HL-60/S4 (cell line): ENCODE measurements at regions not wholly inside any gene's neighbourhood (a gene's known extent, or its start where the extent isn't known, plus 50 kb on each side); places are given as distances from the start of the nearest gene placed in this dataset.
"Not testable (repeated sequence)": the region's sequence is repeated elsewhere in the genome, so short reads cannot be mapped to it uniquely, and the experiment has no call there.

Experiments
- in situ Hi-C: fragments of 300-500 bp; cut with MboI; formaldehyde crosslinking; loops from 2 replicates; pipeline ENCODE4 v1.14.3; 2022; ENCODE audit warnings: low sequenced_read_pairs

DNA sequence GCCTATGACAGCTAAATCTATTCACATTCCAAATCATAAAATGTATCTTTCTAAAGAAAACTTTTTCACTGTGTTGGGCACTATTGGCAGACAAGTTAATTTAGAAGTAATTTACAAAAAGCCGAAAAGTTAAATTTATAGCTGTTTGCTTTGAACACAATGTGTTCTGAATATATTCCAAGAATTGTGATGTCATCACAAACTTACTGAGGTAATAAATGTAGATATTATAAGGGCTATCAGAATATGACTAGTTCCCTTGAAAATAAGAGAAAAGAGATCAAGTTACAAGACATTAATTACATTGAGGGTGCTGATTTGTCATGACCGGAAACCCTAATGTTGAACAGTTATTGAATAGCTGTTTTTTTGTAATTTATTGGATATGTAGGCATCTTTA, 153.9 kb upstream of the SCN7A start:
- in situ Hi-C loops, result no loop called here

DNA sequence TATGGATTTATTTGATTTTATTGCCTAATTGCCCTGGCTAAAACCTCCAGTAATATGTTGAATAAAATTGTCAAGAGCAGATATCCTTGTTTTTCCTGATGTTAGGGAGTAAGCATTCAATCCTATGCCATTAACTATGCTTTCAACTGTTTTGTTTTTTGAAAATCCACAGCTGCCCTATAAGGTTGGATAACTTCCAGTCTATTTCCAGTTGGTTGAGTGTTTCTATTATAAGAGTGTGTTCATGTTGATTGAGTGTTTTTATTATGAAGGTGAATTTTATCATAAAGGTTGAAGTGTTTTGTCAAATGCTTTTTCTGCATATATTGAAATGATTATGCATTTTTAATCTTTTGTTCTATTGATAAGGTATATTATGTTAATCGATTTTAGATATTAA, 149.9 kb upstream of the SCN7A start:
- in situ Hi-C loops, result no loop called here

DNA sequence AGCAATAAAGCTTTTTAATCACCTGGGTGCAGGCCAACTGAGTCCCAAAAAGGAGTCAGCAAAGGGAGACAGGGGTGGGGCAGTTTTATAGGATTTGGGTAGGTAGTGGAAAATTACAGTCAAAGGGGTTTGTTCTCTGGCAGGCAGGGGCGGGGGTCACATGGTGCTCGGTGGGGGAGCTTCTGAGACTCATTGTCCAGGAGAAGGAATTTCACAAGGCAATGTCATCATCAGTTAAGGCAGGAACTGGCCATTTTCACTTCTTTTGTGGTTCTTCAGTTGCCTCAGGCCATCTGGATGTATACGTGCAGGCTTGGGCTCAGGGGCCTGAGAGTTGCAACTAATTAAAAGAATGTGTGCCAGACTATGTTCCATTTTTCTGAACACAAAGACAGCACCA, 147.5 kb upstream of the SCN7A start:
- in situ Hi-C loops, result not testable (repeated sequence)

DNA sequence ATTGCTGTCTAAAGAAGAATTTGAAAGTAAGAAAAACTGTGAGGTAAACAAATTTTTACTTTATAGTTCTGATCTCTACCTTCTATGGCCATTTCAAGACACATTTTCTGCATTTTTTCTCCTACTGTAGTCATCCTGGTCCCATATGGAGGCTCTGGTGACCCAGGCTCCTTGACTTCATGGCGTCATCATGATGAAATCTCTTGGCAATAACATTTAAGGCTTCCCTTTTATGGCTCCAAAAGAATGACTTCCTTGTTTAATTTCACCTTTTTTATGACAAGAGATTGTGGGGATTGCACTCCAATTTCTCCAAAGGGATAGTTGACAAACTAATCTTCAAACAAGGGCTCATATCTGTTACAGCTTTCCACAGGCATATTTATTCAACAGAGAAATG, 143.0 kb upstream of the SCN7A start:
- in situ Hi-C loops, result no loop called here

DNA sequence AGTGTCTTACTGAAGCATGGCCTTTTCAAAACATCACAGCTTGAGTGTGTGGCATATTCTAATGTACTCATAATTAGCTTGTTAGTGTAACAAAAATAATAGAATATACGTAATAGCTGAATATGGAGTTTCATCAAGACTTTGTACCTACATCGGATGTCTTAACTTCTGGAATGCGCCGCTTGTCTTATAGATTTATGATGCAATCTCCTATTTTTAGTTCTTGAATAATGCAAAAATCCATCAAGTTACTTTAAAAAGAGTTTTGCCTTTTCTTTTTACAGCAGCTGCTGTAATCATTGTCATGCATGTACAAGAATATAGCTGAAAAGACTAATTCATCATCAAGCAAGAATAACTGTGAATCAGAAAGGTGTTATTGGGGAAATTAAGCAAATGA, 140.7 kb upstream of the SCN7A start:
- in situ Hi-C loops, result no loop called here

DNA sequence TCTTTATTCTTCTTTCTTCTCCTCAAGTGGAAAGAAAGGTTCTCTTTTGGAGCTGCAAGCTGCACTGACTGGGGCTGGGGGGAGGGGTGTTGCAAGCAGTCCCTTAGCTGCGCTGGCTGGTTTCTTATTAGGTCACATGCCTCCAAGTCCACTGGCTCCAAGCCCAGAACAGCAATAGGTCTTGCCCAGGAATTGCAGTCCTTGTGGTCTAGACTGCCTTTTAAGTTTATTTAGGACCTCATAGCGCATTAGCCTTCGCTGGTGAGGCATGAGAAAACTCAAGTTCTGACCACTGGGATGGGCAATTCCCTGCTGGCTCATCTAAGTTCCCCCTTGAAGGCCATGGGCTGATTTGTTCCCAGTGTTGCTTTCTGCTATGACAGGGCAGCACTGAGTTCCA, 138.6 kb upstream of the SCN7A start:
- in situ Hi-C loops, result no loop called here

DNA sequence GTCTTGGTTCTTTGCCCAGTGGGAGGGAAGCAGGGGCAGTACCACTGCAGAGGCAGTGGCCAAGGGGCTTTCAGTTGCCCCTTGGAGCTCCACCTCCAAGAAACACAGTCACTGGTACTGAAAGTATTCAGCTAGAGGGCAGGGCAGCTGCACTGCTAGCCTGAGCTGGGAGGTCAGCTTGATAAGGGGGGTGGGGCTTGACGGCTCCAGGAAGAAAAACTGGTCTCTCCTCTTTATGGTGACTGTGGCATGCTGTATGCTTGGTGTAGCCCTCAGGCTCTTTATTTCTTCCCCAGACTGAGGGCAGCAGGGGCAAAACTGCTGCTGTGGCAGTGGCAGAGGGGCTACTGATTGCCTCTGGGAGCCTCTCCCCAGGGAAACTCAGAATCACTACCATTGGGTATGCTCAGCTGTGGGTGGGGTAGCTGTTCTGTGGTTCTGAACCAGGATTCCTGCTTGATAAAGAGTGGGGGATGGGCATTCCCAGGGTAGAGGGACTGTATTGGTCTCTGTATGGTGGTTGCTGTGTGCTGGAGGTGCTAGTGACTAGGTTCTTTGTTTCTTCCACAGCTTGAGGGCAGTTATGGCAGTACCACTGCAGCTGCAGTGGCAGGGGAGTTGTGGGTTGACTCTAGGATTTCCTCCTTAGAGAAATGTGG, 134.6 kb upstream of the SCN7A start:
- in situ Hi-C loops, result no loop called here

DNA sequence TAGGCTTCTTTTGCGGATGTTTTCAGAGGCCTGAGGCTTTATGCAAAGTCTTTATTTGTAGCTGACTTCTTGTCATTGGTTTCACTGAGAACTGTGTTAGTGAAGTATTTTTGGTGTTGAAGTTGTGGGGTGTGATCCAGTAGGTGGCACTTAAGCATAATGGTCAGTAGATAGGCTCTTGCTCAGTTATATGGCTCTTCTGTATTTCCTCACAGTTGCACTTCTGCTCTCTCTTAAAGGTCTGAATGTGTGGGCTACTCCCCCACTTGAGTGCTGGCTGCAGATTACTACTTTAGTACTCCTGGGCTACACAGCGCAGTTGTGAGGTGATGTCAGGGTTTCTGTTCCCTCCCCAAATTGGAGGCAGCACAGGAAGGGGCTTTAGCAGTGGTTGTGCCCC, 133.8 kb upstream of the SCN7A start:
- in situ Hi-C loops, result no loop called here

DNA sequence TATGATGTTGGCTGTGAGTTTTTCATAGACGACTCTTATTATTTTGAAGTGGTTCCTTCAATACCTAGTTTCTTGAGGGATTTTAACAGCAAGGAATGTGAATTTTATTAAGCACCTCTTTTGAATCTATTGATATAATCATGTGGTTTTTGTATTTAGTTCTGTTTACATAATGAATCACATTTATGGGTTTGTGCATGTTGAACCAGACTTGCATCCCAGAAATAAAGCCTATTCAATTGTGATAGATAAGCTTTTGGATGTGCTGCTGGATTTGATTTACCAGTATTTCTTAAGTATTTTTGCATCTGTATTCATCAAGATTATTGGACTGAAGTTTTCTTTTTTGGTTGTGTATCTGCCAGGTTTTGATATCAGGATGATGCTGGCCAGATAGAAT, 131.6 kb upstream of the SCN7A start:
- in situ Hi-C loops, result no loop called here

DNA sequence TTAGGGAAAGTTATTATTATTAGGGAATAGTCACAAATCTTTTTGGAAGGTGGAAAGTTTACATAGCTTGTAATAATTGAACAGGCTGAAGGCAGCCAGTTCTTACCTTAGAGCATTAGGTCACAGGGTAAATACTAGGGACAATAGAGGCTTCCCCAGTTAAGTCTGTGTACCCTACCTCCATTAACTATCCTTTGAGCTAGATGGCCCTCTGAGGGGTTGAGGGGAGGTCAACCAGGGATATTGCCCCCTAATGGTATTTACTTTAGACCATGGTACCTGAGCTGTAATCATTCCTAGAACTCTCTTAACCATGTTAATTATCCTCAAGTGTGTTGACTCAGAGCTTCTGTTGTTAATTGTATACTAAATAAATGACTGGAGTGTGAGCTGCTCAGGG, 120.5 kb upstream of the SCN7A start:
- in situ Hi-C loops, result no loop called here

DNA sequence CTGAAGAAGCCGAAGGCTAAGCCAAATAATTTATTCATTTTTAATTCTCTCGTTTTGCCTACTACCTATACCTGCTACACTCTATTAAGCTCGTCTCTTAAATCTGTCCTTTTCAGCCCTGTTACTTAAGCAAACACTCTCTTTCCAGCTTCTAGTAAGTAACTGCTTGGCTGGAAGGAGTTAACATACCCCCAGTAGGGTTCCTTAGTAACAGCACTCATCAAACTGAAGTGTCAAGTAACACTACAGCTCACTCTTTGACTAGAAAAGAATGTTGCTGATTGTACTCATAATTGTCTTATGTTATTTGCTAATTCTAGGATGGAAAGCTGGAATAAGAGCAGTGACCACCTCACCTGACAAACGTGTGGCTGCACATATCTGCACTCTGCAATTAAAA, 120.0 kb upstream of the SCN7A start:
- in situ Hi-C loops, result no loop called here

DNA sequence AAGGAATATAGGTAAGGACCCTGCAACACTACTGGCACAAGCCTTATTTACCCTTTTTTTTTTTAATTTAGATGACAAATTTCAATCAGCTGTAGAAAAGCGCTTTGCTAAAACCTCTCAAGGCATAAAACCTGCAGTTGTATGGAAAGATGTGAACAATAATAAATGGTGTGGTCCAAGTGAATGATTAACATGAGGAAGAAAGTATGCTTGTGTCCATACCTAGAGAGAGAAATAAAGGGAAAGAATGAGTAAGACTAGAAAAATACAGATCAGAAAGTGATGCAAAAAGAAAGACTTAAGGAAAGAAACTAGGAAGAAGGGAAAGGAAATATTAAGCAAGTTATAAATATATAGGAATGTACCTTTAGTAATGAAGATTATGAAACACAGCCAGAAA, 119.2 kb upstream of the SCN7A start:
- in situ Hi-C loops, result no loop called here

DNA sequence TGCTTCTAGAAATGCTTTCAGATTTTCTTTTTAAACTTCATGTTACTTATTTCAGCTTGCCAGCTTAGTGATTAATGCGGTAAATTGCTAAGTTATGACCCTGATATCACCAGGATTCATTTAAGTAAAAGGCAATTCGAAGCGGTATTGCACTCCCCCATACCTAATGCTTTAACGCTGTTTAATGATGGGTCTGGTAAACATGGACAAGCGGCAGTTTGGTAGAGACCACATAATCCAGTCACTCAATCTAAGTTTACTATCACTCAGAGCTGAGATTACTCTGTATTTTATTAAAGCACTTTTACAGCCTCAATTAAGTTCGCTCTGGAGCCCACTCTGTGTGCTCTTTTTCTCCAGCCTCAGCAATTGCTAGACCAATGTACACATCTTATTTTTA, 118.2 kb upstream of the SCN7A start:
- in situ Hi-C loops, result no loop called here

DNA sequence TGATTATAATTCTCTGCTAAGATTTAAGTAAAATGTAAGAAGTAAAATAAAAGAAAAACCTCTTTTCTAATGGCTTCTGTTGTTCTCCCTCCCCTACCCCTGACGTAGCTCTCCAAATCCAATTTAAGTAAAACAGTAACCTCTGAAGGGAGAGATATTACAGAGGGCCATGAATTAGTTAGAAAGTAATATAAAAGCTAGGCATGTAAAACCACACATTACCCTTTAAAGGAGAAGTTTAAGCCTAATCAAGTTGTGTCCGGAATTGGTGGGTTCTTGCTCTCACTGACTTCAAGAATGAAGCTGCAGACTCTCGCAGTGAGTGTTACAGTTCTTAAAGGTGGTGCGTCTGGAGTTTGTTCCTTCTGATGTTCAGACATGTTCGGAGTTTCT, 116.9 kb upstream of the SCN7A start:
- in situ Hi-C loops, result no loop called here

DNA sequence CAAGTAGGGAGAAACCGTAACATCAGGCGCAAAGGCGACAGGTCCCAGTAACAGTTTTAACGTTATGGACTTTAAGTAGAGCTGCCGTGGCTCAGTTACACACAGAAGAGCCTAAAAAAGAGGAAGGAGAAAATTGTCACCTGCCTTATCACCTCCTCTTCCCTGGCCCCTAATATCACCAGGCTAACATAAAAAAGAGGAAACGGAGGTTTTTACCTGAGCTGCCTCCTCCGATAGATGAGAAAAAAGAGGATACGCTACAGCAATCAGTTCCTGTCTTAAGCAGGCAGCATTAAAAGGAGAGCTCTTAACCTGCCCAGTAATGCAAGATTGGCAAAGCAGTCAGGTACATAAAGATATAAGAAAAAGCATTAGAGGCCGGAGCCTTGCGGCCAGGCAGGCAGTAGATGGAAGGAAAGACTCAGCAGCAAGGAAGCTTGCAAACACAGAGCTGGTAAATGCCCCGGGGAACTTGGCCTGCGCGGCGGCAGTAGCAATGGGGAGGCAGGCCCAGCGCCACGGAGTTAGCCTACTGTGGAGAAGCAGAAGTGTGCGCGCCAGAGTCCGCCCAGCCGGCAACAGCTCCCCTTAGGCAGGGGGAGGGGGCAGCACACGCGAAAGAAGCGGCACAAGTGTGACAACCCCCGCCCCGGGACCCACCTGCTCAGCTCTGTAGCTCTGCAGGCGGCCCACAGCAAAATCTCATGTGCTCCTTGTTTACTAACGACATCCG, 116.3 kb upstream of the SCN7A start:
- in situ Hi-C loops, result no loop called here

DNA sequence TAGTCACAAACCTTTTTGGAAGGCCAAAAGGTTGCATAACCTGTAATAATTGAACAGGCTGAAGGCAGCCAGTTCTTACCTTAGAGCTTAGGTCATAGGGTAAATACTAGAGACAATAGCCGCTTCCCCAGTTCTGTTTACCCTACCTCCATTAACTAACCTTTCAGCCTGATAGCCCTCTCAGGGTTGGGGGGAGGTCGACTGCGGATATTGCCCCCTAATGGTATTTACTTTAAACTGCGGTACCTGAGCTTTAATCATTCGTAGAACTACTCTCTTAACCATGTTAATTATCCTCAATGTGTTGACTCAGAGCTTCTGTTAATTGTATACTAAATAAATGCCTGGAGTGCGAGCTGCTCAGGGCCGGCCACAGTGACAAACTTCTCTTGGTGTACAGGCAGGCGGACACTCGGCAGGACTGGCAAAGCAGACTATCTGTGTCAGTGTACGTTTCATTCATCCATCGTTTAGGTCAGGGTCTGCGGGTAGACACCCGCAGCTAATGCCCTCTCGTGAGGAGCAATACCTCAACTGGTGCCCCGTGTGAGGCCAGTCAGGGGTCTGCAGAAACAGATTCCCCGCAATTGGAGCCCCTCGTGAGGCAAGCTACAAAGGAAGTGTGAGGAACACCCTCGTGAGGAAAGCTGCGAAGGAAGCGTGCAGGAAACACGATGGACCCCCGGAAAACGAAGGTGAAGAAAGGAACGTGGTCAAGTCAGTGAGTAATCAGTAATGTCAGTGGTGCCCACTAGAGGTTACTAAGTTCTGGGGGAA, 115.3 kb upstream of the SCN7A start:
- in situ Hi-C loops, result no loop called here

DNA sequence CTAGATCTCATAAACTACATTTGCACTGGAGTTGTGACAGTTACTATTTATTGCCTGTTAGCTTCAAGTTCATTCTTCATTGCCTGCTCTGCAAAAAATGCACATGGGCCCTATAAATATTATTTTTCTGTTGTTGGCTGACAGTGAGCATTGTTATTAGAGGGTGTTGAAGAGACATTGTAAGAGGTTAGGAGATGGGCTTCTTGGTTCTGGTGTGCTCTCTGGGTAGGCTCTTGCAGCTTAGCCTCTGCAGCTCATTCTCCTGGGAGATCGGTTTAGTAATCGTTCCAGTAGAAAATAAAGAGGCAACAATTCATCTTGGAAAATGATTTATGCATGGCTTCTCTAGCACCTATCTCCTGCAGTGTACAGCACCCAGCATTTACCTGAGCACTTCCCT, 113.8 kb upstream of the SCN7A start:
- in situ Hi-C loops, result no loop called here

DNA sequence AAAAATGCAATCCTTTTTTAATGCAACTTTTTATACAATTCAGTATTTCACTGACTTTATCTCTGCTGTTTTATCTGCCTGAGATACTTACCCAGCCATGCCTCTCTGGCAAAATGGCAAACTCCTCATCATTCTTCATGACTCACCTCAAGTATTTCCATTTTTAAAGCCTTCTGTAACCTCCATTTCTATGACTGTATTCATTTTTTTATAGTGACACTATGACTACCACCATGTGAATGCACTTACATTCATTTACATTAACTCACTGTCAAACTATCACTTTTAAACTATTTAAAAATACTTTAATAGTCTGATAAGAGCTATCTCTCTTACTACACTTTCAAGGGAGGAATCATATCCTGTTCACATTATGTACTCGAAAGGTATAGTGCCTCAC, 99.4 kb upstream of the SCN7A start:
- in situ Hi-C loops, result no loop called here

DNA sequence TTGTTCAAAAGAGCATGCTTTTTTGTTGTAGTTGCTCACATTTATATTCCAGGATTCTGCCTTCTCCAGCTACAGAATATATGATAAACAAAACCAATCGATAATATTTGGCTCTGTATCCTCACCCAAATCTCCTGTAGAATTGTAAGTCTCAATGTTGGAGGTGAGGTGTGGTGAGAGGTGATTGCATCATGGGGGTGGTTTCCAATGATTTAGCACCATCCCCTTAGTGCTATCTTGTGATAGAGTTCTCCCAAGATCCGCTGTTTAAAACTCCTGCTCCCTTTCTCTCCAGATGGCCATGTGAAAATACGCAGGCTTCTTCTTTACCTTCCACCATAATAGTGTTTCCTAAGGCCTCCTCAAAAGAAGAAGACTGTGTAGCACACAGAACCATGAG, 98.7 kb upstream of the SCN7A start:
- in situ Hi-C loops, result no loop called here

DNA sequence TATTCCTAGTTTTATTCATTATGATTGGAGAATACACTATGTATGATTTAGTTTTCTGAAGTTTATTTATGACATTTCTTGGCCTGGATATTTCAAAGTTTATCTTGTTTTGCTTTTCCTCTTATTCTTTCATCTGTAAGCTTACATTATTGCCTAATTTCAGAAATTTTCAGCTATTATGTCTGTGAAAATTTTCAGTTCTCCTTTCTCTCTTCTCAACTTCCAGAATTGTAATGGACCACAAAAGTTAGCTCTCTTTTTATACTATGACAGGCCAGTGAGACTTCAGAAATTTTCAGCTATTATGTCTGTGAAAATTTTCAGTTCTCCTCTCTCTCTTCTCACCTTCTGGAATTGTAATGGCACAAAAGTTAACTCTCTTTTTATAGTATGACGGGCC, 97.2 kb upstream of the SCN7A start:
- in situ Hi-C loops, result no loop called here

DNA sequence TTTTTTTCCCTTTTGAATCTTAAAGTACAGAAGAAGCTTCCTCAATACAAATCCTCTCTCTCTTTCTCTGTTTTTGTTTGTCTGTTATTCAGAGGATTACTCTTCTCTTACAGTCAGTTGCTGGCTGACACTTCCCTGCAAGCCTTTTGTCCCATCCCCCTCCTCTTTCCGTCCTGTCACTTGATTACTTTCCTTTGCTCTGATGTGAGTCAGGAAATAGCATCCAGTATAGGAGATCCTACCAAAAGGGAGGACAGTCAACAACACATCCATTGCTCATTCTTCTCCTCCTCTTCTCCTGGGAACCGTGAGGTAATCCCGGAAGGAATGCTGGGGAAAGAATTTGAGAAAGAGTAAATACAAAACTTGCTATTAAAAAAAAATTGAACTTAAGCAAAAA, 79.3 kb upstream of the SCN7A start:
- in situ Hi-C loops, result no loop called here

DNA sequence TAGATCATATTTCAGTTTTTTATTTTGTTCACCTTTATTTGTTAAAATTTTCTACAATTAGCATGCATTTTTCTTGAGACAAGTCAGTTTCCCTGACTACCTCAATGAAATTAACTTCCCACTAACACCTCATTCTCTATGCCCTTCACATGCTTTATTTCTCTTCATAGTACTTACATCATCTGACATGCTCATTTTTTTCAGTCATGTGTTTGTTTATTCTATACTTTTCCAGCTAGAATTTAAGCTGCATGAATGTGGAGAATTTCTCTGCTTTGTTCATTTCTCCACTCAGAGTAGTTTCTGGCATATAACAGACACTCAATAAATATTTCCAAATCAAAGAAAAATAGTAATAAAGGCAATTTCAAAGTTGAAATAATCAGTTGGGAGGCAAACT, 78.9 kb upstream of the SCN7A start:
- in situ Hi-C loops, result no loop called here
